ENCODE measurements at regions not wholly inside any gene's neighbourhood (a gene's known extent, or its start where the extent isn't known, plus 50 kb on each side); places are given as distances from the start of the nearest gene placed in this dataset.

DNA sequence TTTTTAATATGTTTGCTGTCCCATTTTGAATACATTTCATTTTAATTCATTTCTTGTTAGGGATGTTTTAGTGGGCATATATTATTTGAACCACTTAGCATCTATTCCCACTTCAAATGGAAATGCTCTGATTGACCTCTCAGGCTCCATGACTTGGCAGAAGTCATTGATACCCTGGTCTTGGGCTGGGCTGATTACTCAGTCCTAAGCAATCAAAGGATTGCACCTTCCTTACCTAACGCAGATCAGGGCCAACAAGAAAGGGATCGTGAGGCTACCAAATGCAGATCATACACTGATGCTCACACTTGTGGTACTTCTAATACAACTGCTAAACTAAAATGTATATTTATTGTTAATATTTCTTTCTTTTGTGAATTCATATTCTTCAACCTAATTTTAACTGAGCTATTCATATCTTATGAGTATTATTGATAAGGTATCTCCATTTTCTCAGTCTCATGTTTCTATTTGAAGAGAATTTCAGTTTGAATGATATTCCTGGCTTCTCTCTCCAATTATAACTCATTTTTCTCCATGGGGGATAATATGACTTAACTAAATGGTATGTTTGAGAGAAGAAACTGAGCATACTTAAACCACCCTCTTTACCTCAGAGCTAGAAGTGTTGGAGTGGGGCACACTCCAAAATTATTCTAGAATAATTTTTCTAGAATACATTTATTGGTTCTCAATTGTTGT is 615.5 kb upstream of the ADAMTS5 start:
- intact Hi-C loops (cut with DNase I), result no loop called here
- H3K36me3 ChIP-seq, result no peaks in the 10 kb centered on the region
- TF ChIP-seq, protein P1, sequence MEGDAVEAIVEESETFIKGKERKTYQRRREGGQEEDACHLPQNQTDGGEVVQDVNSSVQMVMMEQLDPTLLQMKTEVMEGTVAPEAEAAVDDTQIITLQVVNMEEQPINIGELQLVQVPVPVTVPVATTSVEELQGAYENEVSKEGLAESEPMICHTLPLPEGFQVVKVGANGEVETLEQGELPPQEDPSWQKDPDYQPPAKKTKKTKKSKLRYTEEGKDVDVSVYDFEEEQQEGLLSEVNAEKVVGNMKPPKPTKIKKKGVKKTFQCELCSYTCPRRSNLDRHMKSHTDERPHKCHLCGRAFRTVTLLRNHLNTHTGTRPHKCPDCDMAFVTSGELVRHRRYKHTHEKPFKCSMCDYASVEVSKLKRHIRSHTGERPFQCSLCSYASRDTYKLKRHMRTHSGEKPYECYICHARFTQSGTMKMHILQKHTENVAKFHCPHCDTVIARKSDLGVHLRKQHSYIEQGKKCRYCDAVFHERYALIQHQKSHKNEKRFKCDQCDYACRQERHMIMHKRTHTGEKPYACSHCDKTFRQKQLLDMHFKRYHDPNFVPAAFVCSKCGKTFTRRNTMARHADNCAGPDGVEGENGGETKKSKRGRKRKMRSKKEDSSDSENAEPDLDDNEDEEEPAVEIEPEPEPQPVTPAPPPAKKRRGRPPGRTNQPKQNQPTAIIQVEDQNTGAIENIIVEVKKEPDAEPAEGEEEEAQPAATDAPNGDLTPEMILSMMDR (IDR thresholded peaks at IDR 0.05), result no peak
- H3K27me3 ChIP-seq, result no peaks in the 10 kb centered on the region
- no peak for DNase-seq (ENCODE audit: low spot score in 2 of 2)
- H3K4me1 ChIP-seq, result no peaks in the 10 kb centered on the region
- H3K27ac ChIP-seq, result no peak overlapping the region
- H3K4me3 ChIP-seq, result no peak overlapping the region
- H3K9me3 ChIP-seq, result no peaks in the 10 kb centered on the region

DNA sequence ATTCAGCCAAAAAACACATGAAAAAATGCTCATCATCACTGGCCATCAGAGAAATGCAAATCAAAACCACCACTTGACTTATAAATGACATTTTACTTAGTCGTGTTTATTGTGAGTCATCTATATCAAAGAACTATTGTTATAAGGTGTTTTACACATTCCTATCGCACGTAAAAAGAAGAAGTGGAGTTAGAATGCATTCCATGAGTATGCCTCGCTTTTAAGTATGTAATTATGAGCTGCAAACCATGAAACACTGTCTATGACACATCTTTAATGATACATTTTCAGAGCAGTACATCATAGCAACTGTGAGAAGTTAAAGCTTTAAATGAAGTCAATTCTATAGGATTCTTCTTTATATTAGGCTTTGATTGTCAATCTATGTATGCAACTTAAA is 614.3 kb upstream of the ADAMTS5 start:
- TF ChIP-seq, protein P1 (IDR thresholded peaks at IDR 0.05), result no peak
- Histone ChIP-seq H3K4me1 (no peaks in the 10 kb centered on the region), H3K4me3 (no peak overlapping the region), H3K9me3 (no peaks in the 10 kb centered on the region), H3K27me3 (no peaks in the 10 kb centered on the region), H3K27ac (no peak overlapping the region), H3K36me3 (no peaks in the 10 kb centered on the region)
- DNase-seq (ENCODE audit: low spot score in 2 of 2), result no peak
- intact Hi-C loops (cut with DNase I), result no loop called here

DNA sequence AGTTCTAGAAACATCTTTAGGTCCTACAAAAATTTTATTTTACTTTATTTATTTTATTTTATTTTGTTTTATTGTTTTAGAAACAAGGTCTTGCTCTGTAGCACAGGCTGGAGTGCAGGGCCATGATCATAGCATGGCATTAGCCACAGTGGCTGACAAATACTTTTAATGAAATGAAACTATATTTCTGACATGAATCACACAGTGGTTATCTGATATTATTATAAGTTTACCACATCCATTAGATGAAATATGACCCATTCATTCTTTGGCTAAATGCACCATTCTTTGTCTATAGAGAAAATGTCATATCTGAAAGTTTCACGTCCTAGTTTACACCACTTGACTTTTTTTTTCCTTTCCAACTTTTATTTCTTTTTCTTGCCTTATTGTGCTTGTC is 613.4 kb upstream of the ADAMTS5 start:
- DNase-seq (ENCODE audit: low spot score in 2 of 2), result no peak
- Histone ChIP-seq H3K4me3 (no peak overlapping the region), H3K9me3 (no peaks in the 10 kb centered on the region), H3K4me1 (no peaks in the 10 kb centered on the region), H3K27ac (no peak overlapping the region), H3K36me3 (no peaks in the 10 kb centered on the region), H3K27me3 (no peaks in the 10 kb centered on the region)
- TF ChIP-seq, protein P1 (IDR thresholded peaks at IDR 0.05), result no peak
- intact Hi-C loops (cut with DNase I), result no loop called here

DNA sequence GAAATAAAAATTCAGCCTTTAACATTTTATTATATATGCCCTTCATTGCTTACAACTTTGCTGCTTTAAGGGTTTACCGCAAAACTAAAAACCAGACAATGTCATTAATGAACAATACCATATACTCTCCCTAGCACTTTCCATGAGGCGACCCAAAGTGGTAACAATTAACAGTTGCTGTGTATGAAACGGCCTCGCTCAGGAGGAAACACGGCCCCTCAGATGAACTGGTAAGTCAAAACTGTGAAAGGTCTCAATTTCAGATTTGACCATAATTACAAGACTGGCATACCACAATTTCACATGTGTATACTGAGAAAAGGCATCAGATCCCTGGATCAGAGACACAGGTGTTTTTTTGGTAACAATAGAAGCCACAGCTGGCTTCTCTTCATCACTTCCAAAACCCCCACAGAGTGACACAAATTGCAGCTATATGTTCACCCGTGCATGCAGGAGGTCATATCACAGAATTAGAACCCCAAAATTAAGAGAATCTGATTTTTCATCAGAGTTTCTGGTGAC is 611.9 kb upstream of the ADAMTS5 start:
- Histone ChIP-seq H3K4me3 (no peak overlapping the region), H3K36me3 (no peaks in the 10 kb centered on the region), H3K27ac (no peak overlapping the region), H3K9me3 (no peaks in the 10 kb centered on the region), H3K4me1 (no peaks in the 10 kb centered on the region), H3K27me3 (no peaks in the 10 kb centered on the region)
- DNase-seq (ENCODE audit: low spot score in 2 of 2), result no peak
- TF ChIP-seq, protein P1 (IDR thresholded peaks at IDR 0.05), result no peak
- intact Hi-C loops (cut with DNase I), result no loop called here

DNA sequence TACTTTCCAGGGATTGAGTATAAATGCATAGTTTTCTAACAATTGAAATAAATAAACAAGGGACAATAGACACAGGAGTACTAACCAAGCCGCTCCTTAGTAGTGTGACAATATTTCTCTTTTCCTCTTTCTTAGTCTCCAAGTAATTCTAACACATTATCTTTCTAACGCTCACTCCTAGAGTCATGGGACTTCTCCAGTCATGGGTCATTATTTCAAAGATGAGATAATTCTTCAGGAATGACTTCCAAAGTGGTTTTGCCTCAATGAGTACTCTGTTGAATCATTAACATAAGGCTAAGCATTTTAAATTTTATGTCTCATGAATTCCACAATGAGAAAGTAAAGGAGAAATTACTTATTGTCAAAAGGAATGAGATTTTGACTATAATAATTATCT is 605.8 kb upstream of the ADAMTS5 start:
- TF ChIP-seq, protein P1 (IDR thresholded peaks at IDR 0.05), result no peak
- intact Hi-C loops (cut with DNase I), result no loop called here
- no peak for DNase-seq (ENCODE audit: low spot score in 2 of 2)

More for the DNA sequence above, 605.8 kb upstream of the ADAMTS5 start:
- Histone ChIP-seq H3K4me1 (peaks cover 0 to 19% of the 10 kb centered on the region in 2 donors), H3K27ac (no peak overlapping the region), H3K36me3 (no peaks in the 10 kb centered on the region), H3K4me3 (no peak overlapping the region), H3K27me3 (no peaks in the 10 kb centered on the region), H3K9me3 (no peaks in the 10 kb centered on the region)
